ENCODE measurements at regions not wholly inside any gene's neighbourhood (a gene's known extent, or its start where the extent isn't known, plus 50 kb on each side); places are given as distances from the start of the nearest gene placed in this dataset.

DNA sequence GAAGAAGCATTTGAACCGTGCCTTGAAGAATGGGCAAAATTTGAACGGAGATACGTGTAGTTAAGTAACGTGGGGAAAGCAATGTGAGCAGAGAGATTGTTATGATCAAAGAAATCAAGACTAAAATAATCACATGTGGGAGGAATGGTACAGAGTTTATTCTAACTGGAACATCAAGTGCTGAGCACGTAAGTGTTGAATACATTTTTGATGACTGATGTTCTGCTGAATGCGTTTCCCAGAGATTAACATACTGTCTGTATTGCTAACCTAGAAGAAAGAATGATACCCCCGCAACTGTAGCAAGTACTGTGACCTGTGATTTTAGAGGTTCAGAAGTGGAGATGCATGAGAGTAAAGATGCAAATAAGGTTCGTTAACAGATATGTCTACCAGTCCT lies 146.9 kb upstream of the EPHA7 start:
- Histone ChIP-seq H3K4me3 (no peak overlapping the region), H3K9me3 (no peaks in the 10 kb centered on the region), H3K4me2 (no peak overlapping the region), H3K4me1 (no peaks in the 10 kb centered on the region), H3K27ac (no peak overlapping the region)
- FAIRE-seq (no peak), DNase-seq (ENCODE audit: low read depth in 1 of 2, low spot score in 1 of 2) (no peak), ATAC-seq (no peak)
- WGBS (ENCODE audit: missing lambda C conversion rate) = 38% methylated on average over 8 of the region's 8 CpGs
- ChIA-PET CTCF (no interaction called here), POLR2A (no interaction called here)
- TF ChIP-seq RCOR1 (IDR thresholded peaks at IDR 0.05; ENCODE audit: low read depth, low read length) = no peak
- no peak for TF ChIP-seq ELK1 (IDR thresholded peaks at IDR 0.05; ENCODE audit: low read depth, low read length)
- TF ChIP-seq, protein P1, sequence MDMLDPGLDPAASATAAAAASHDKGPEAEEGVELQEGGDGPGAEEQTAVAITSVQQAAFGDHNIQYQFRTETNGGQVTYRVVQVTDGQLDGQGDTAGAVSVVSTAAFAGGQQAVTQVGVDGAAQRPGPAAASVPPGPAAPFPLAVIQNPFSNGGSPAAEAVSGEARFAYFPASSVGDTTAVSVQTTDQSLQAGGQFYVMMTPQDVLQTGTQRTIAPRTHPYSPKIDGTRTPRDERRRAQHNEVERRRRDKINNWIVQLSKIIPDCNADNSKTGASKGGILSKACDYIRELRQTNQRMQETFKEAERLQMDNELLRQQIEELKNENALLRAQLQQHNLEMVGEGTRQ (IDR thresholded peaks at IDR 0.05) = no peak
- no peak for TF ChIP-seq EP300 (IDR thresholded peaks at IDR 0.05)
- no peak for TF ChIP-seq HOXB5 (CRISPR knock-in tag; IDR thresholded peaks at IDR 0.05)
- no peak for TF ChIP-seq CBX8 (IDR thresholded peaks at IDR 0.05)
- TF ChIP-seq MAZ (IDR thresholded peaks at IDR 0.05; ENCODE audit: borderline replicate concordance, low read depth, low read length) = no peak
- no peak for TF ChIP-seq RARB (CRISPR knock-in tag; IDR thresholded peaks at IDR 0.05)
- no peak for TF ChIP-seq TFCP2L1 (CRISPR knock-in tag; IDR thresholded peaks at IDR 0.05)

GRCh38 chr6:93562582-93562981 lies 143.2 kb upstream of the EPHA7 start:
- Histone ChIP-seq H3K27ac (no peak overlapping the region), H3K9me3 (no peaks in the 10 kb centered on the region), H3K4me3 (no peak overlapping the region), H3K4me2 (no peak overlapping the region), H3K4me1 (no peaks in the 10 kb centered on the region)
- no peak for ATAC-seq
- TF ChIP-seq CEBPB (IDR thresholded peaks at IDR 0.05) (no peak), MAFK (IDR thresholded peaks at IDR 0.05; ENCODE audit: partially characterized antibody) (no peak), MYC (IDR thresholded peaks at IDR 0.05; ENCODE audit: borderline replicate concordance, low read length) (no peak)
- DNase-seq (ENCODE audit: low read depth in 1 of 2, low spot score in 1 of 2) = no peak
- ChIA-PET POLR2A (no interaction called here), CTCF (no interaction called here)
- 11% methylated on average over 1 of the region's 1 CpG for WGBS (ENCODE audit: missing lambda C conversion rate)
- no peak for FAIRE-seq

GRCh38 chr6:93555292-93555691 lies 135.9 kb upstream of the EPHA7 start:
- no peak for ATAC-seq
- WGBS (ENCODE audit: missing lambda C conversion rate) = 32% methylated on average over 3 of the region's 3 CpGs

More at GRCh38 chr6:93555292-93555691, 135.9 kb upstream of the EPHA7 start:
- POLR2A ChIA-PET = no interaction called here
- FAIRE-seq = no peak
- Histone ChIP-seq H3K9me3 (no peaks in the 10 kb centered on the region), H3K4me3 (no peak overlapping the region), H3K27ac (no peak overlapping the region), H3K4me1 (no peaks in the 10 kb centered on the region), H3K4me2 (no peak overlapping the region)
- DNase-seq (ENCODE audit: low read depth in 1 of 2, low spot score in 1 of 2) = no peak
- TF ChIP-seq CHD2 (IDR thresholded peaks at IDR 0.05; ENCODE audit: low read length, partially characterized antibody) (no peak), EHMT2 (IDR thresholded peaks at IDR 0.05; ENCODE audit: low read depth) (no peak), PHF8 (IDR thresholded peaks at IDR 0.05; ENCODE audit: borderline replicate concordance, low read depth) (no peak), TFCP2L1 (CRISPR knock-in tag; IDR thresholded peaks at IDR 0.05) (no peak), NFE2L2 (conservative IDR thresholded peaks at IDR 0.05; ENCODE audit: low read length) (no peak), BCL3 (IDR thresholded peaks at IDR 0.05) (no peak), TP53 (CRISPR knock-in tag; IDR thresholded peaks at IDR 0.05) (no peak), HOXB5 (CRISPR knock-in tag; IDR thresholded peaks at IDR 0.05) (no peak), SREBF2 (IDR thresholded peaks at IDR 0.05) (no peak)
- TF ChIP-seq, protein P2, sequence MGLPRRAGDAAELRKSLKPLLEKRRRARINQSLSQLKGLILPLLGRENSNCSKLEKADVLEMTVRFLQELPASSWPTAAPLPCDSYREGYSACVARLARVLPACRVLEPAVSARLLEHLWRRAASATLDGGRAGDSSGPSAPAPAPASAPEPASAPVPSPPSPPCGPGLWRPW (IDR thresholded peaks at IDR 0.05) = no peak
- TF ChIP-seq, protein P3, sequence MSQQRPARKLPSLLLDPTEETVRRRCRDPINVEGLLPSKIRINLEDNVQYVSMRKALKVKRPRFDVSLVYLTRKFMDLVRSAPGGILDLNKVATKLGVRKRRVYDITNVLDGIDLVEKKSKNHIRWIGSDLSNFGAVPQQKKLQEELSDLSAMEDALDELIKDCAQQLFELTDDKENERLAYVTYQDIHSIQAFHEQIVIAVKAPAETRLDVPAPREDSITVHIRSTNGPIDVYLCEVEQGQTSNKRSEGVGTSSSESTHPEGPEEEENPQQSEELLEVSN (IDR thresholded peaks at IDR 0.05; ENCODE audit: borderline replicate concordance, low read depth) = no peak
- CTCF ChIA-PET = no interaction called here

All from A549 (cell line).